GM10248 (cell line): ENCODE measurements at regions not wholly inside any gene's neighbourhood (a gene's known extent, or its start where the extent isn't known, plus 50 kb on each side); places are given as distances from the start of the nearest gene placed in this dataset.

Experiments
- CTCF ChIA-PET: fragments of 300-600 bp; sonication (Branson Sonifier 250); formaldehyde crosslinking; extraction: SDS; loops from one replicate; lab custom pipeline; 2021; ENCODE audit warnings: antibody characterized with exemption; lab: Yijun Ruan, JAX
- POLR2A ChIA-PET: fragments of 350-650 bp; sonication (Branson Sonifier 250); formaldehyde crosslinking; extraction: SDS; loops from one replicate; lab custom pipeline; 2020; ENCODE audit warnings: antibody characterized with exemption; lab: Yijun Ruan, JAX
- DNase-seq: peaks from one replicate; pipeline ENCODE4 v3.0.0; 2012; ENCODE audit errors: extremely low spot score
- TF ChIP-seq, protein P1 (sequence below): IDR thresholded peaks from 2 replicates; pipeline ENCODE4 v1.5.1; 2012; ENCODE audit warnings: mild to moderate bottlenecking, low read depth; ENCODE audit errors: extremely low read depth, missing control alignments, control extremely low read depth

DNA sequence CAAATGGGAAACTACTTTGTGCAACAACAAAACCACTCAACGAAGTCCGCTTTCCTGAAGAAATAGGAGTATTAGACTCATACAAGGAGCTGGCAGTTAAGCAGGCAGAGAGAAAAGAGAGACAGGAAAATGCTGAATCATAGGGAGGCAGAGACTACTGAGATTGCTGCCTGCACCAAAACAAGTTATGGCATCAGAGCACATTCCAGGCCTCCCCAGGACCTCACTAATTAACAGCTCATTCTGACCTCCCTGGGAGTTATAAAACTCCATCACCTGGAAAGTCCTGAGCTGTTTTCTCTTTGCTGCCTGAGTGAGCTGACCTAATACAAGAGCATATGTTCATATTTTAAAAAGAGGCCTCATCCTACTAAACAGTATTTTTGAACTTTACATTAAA lies 741.0 kb downstream of the MCTP2 start:
- TF ChIP-seq, protein P1, sequence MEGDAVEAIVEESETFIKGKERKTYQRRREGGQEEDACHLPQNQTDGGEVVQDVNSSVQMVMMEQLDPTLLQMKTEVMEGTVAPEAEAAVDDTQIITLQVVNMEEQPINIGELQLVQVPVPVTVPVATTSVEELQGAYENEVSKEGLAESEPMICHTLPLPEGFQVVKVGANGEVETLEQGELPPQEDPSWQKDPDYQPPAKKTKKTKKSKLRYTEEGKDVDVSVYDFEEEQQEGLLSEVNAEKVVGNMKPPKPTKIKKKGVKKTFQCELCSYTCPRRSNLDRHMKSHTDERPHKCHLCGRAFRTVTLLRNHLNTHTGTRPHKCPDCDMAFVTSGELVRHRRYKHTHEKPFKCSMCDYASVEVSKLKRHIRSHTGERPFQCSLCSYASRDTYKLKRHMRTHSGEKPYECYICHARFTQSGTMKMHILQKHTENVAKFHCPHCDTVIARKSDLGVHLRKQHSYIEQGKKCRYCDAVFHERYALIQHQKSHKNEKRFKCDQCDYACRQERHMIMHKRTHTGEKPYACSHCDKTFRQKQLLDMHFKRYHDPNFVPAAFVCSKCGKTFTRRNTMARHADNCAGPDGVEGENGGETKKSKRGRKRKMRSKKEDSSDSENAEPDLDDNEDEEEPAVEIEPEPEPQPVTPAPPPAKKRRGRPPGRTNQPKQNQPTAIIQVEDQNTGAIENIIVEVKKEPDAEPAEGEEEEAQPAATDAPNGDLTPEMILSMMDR, result no peak
- POLR2A ChIA-PET, result no interaction called here
- DNase-seq, result no peak
- CTCF ChIA-PET, result no interaction called here

DNA sequence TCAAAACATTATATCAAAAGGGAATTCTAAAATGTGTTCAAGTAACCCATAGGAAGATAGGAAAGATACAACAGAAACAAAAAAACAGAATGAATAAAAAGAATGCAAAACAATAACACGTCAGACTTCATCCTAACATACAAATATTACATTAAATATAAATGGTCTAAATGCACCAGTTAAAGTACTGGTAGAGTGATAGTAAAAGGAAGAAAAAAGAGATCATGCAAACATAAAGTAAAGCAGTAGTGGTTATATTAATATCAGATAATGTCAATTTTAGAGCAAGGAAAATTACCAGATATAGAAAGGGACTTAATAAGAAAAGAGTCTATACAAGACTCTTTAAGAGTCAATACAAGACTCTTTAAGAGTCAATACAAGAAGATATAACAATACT lies 755.7 kb downstream of the MCTP2 start:
- DNase-seq, result no peak

DNA sequence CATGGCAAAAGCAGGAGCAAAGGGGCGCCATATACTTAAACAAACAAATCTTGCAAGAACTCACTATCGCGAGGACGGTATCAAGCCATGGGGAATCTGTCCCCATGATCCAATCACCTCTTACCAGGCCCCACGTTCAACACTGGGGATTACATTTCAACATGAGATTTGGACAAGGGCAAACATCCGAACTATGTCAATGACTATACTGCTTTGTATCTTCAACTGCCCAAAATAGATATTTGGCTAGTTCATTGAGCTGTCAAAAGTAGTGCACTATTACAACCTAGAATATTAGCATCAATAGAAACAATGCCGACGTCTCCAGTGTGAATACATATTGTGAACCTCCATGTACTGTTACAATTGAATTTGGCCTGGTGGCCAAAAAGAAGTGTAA lies 760.4 kb downstream of the MCTP2 start:
- CTCF ChIA-PET, result no interaction called here
- no peak for DNase-seq
- TF ChIP-seq, protein P1, result no peak
- POLR2A ChIA-PET, result no interaction called here

More for the DNA sequence above, 755.7 kb downstream of the MCTP2 start:
- POLR2A ChIA-PET, result no interaction called here
- CTCF ChIA-PET, result no interaction called here
- TF ChIP-seq, protein P1, result no peak

DNA sequence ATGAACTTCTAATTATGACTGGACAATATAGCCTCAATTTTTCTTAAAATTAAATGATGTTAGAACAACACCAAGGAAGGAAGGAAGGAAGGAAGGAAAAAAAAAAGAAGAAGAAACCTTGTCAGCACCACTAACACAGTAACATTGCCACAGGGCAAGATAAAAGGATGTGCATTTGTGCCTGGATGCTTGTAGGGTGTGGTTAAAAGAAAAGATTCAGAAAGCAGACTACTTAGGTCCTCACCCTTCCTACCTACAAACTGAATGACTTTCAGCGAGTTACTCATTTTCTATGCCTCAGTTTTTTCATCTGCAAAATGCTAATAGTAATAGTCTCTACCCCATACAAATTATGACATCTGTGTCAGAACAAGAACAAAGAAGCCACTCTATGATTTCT lies 778.3 kb downstream of the MCTP2 start:
- no peak for DNase-seq
- ChIA-PET POLR2A (no interaction called here), CTCF (no interaction called here)
- TF ChIP-seq, protein P1, result no peak

DNA sequence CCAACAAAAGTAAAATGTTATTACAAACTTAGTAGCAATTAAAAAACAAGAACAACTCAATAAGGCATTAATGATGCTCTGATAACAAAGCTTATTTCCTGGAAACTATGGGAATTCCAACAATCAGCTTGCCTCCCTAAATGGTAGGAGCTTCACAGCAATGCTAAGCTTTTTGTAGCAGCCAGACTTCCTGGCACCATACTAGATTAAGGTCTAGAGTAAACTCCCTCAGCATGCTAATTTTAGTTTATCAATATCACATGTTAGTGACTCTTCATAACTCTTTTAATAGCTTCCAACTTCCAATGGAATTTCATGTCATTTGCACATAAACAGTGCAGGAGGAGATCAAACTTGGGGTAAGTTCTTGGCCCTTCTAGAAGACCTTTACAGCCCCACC lies 782.0 kb downstream of the MCTP2 start:
- DNase-seq, result no peak
- ChIA-PET CTCF (interaction anchor here (2.9 kb wide), 1 partner anchor 11 kb away, joined by 8 read pairs; no protein-coding TSS in a partner anchor), POLR2A (no interaction called here)
- TF ChIP-seq, protein P1, result no peak

DNA sequence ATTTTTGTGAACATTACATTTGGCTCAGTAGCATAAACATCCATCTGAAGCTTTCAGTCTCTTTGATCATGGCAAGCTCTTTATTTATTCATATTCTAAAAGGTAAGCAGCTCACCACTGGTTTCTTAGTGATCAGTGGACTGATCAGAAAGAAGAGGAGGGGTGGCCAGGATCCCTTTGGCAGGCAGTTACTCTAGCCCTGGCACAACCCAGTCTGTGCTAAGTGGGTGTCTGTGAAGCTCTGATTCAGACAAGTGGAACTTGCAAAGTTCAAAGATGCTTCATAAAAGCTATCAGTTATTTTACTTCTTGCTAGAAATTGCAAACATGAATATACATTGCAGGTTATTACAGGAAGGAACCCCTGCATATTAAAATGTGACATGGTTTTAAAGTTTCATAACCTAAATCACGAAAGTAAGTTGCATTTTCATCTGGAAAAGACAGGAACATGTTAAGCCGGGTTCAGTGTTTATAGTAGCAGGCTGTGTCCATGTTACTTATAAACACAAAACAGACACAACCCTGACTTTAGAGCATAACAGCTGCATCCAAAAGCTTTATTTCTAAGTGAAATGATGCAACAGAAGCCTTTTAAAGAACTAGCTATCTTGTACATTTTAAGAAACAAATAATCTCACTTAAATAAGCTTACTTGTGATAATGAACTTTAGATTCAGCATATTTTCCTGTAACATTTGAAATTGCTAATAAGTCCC lies 785.3 kb downstream of the MCTP2 start:
- TF ChIP-seq, protein P1, result no peak
- no peak for DNase-seq
- CTCF ChIA-PET, result interaction anchor here (1.5 kb wide), 1 partner anchor 13 kb away, joined by 5 read pairs; no protein-coding TSS in a partner anchor
- POLR2A ChIA-PET, result no interaction called here
